ENCODE measurements at regions not wholly inside any gene's neighbourhood (a gene's known extent, or its start where the extent isn't known, plus 50 kb on each side); places are given as distances from the start of the nearest gene placed in this dataset.

- no peak for TF ChIP-seq EZH2phosphoT487 (IDR thresholded peaks at IDR 0.05; ENCODE audit: low read depth, severe bottlenecking, unreplicated experiment)
- Histone ChIP-seq H3K4me2 (no peak overlapping the region), H3K9me2 (replicated peaks; ENCODE audit: insufficient read depth) (no peaks in the 10 kb centered on the region), H2AFZ (no peak overlapping the region), H3K36me3 (replicated peaks; ENCODE audit: insufficient read depth, low read depth) (no peaks in the 10 kb centered on the region), H3K9me3 (ENCODE audit: low read depth) (no peaks in the 10 kb centered on the region), H3K27me3 (no peaks in the 10 kb centered on the region), H4K20me1 (ENCODE audit: insufficient read depth, poor library complexity, severe bottlenecking) (no peaks in the 10 kb centered on the region), H3K27ac (no peak overlapping the region), H3K4me1 (ENCODE audit: insufficient read depth) (no peaks in the 10 kb centered on the region), H3K4me3 (no peak overlapping the region), H3K79me2 (no peaks in the 10 kb centered on the region)
- no peak for DNase-seq (ENCODE audit: low spot score)
- 73% methylated on average over 9 of the region's 9 CpGs for WGBS (ENCODE audit: low lambda C conversion rate, missing lambda C conversion rate)
Observed at GRCh38 chr2:235162082-235162836, 210.4 kb downstream of the SH3BP4 start.

- Histone ChIP-seq H4K20me1 (ENCODE audit: insufficient read depth, poor library complexity, severe bottlenecking) (no peaks in the 10 kb centered on the region), H2AFZ (no peak overlapping the region), H3K79me2 (no peaks in the 10 kb centered on the region), H3K27me3 (no peaks in the 10 kb centered on the region), H3K9me2 (replicated peaks; ENCODE audit: insufficient read depth) (no peaks in the 10 kb centered on the region), H3K27ac (no peak overlapping the region), H3K4me3 (no peak overlapping the region), H3K36me3 (replicated peaks; ENCODE audit: insufficient read depth, low read depth) (no peaks in the 10 kb centered on the region), H3K4me1 (ENCODE audit: insufficient read depth) (no peaks in the 10 kb centered on the region), H3K9me3 (ENCODE audit: low read depth) (no peaks in the 10 kb centered on the region), H3K4me2 (no peak overlapping the region)
- DNase-seq (ENCODE audit: low spot score) = no peak
- TF ChIP-seq CTCF (IDR thresholded peaks at IDR 0.05; ENCODE audit: poor library complexity) (no peak), EZH2 (IDR thresholded peaks at IDR 0.05; ENCODE audit: borderline replicate concordance) (no peak), EZH2phosphoT487 (IDR thresholded peaks at IDR 0.05; ENCODE audit: low read depth, severe bottlenecking, unreplicated experiment) (no peak)
- 71% methylated on average over 4 of the region's 5 CpGs for WGBS (ENCODE audit: low lambda C conversion rate, missing lambda C conversion rate)
Observed at GRCh38 chr2:235162837-235163197, 211.0 kb downstream of the SH3BP4 start.

- Histone ChIP-seq H3K4me2 (no peak overlapping the region), H3K4me1 (ENCODE audit: insufficient read depth) (no peaks in the 10 kb centered on the region), H3K27me3 (no peaks in the 10 kb centered on the region), H3K9me2 (replicated peaks; ENCODE audit: insufficient read depth) (no peaks in the 10 kb centered on the region), H2AFZ (no peak overlapping the region), H3K27ac (no peak overlapping the region), H3K4me3 (no peak overlapping the region), H3K36me3 (replicated peaks; ENCODE audit: insufficient read depth, low read depth) (no peaks in the 10 kb centered on the region), H3K9me3 (ENCODE audit: low read depth) (no peaks in the 10 kb centered on the region), H4K20me1 (ENCODE audit: insufficient read depth, poor library complexity, severe bottlenecking) (no peaks in the 10 kb centered on the region), H3K79me2 (no peaks in the 10 kb centered on the region)
- TF ChIP-seq CTCF (IDR thresholded peaks at IDR 0.05; ENCODE audit: poor library complexity) (no peak), EZH2 (IDR thresholded peaks at IDR 0.05; ENCODE audit: borderline replicate concordance) (no peak)
- 85% methylated on average over 9 of the region's 9 CpGs for WGBS (ENCODE audit: low lambda C conversion rate, missing lambda C conversion rate)
- DNase-seq (ENCODE audit: low spot score) = no peak
Observed at GRCh38 chr2:235165136-235165535, 213.3 kb downstream of the SH3BP4 start.

GRCh38 chr2:235165631-235166030 is 213.8 kb downstream of the SH3BP4 start:
- no peaks in the 10 kb centered on the region for H3K79me2 ChIP-seq
- H3K27me3 ChIP-seq = no peaks in the 10 kb centered on the region
- H3K9me2 ChIP-seq (replicated peaks; ENCODE audit: insufficient read depth) = no peaks in the 10 kb centered on the region
- no peak for DNase-seq (ENCODE audit: low spot score)
- TF ChIP-seq EZH2 (IDR thresholded peaks at IDR 0.05; ENCODE audit: borderline replicate concordance) = no peak
- TF ChIP-seq CTCF (IDR thresholded peaks at IDR 0.05; ENCODE audit: poor library complexity) = no peak
- TF ChIP-seq EZH2phosphoT487 (IDR thresholded peaks at IDR 0.05; ENCODE audit: low read depth, severe bottlenecking, unreplicated experiment) = no peak
- no peaks in the 10 kb centered on the region for H4K20me1 ChIP-seq (ENCODE audit: insufficient read depth, poor library complexity, severe bottlenecking)
- no peak overlapping the region for H2AFZ ChIP-seq
- H3K4me3 ChIP-seq = no peak overlapping the region
- no peak overlapping the region for H3K27ac ChIP-seq
- H3K36me3 ChIP-seq (replicated peaks; ENCODE audit: insufficient read depth, low read depth) = no peaks in the 10 kb centered on the region
- H3K9me3 ChIP-seq (ENCODE audit: low read depth) = no peaks in the 10 kb centered on the region
- H3K4me2 ChIP-seq = no peak overlapping the region
- WGBS (ENCODE audit: low lambda C conversion rate, missing lambda C conversion rate) = 91% methylated on average over 4 of the region's 4 CpGs
- peaks cover 2% of the 10 kb centered on the region for H3K4me1 ChIP-seq (ENCODE audit: insufficient read depth)

Measured in hepatocyte (in vitro differentiated cells).